HL-60 (cell line): ENCODE measurements at regions not wholly inside any gene's neighbourhood (a gene's known extent, or its start where the extent isn't known, plus 50 kb on each side); places are given as distances from the start of the nearest gene placed in this dataset.

Experiments used
- CTCF ChIP-seq: IDR thresholded peaks from one replicate; pipeline ENCODE4 v1.5.1; 2011; ENCODE audit warnings: low read length, control low read depth, inconsistent platforms; ENCODE audit not compliant: insufficient read depth
- GABPA ChIP-seq: IDR thresholded peaks from 2 replicates; pipeline ENCODE4 v1.6.1; 2012; ENCODE audit warnings: low read depth
- POLR2AphosphoS5 ChIP-seq: IDR thresholded peaks from 2 replicates; pipeline ENCODE4 v1.6.1; 2012; ENCODE audit warnings: low read depth

- TF ChIP-seq GABPA (no peak), CTCF (no peak), POLR2AphosphoS5 (no peak)
These were observed 136.7 kb upstream of the C1QTNF7 start for GRCh38 chr4:15291122-15291521.
